CD14-positive monocyte (primary cell): ENCODE measurements at regions not wholly inside any gene's neighbourhood (a gene's known extent, or its start where the extent isn't known, plus 50 kb on each side); places are given as distances from the start of the nearest gene placed in this dataset.
"Not testable (repeated sequence)": the region's sequence is repeated elsewhere in the genome, so short reads cannot be mapped to it uniquely, and the experiment has no call there.

ENCODE experiments used
- DNase-seq, 3 donors: peaks; one replicate each; pipeline ENCODE4 v3.0.0-alpha.2; 2011 to 2022
- H2AFZ ChIP-seq: 2 replicates; pipeline ENCODE4 v1.6.0; 2012; ENCODE audit warnings: mild to moderate bottlenecking, low read depth, low read length, inconsistent platforms; ENCODE audit not compliant: insufficient read depth, poor library complexity, severe bottlenecking
- H3K27ac ChIP-seq, 2 donors: 1 replicate in 1 of 2; 2 replicates in 1 of 2; pipeline ENCODE4 v1.5.1; 2012 to 2013; ENCODE audit warnings: low read length in 2 of 2, control low read depth in 1 of 2, inconsistent platforms in 1 of 2, low read depth in 1 of 2, mild to moderate bottlenecking in 1 of 2
- H3K27me3 ChIP-seq, 2 donors: one replicate each; pipeline versions ENCODE4 v1.6.0 to v1.6.1; 2011 to 2013; ENCODE audit warnings: low read length in 2 of 2; ENCODE audit not compliant: control insufficient read depth in 2 of 2, insufficient read depth in 2 of 2
- H3K36me3 ChIP-seq, 2 donors: replicated peaks in 1 of 2; 1 replicate in 1 of 2; 2 replicates in 1 of 2; pipeline versions ENCODE4 v1.5.1 to v1.6.1; 2012 to 2013; ENCODE audit warnings: low read length in 2 of 2, control low read depth in 1 of 2, inconsistent platforms in 1 of 2, mild to moderate bottlenecking in 1 of 2; ENCODE audit not compliant: insufficient read depth in 2 of 2, control insufficient read depth in 1 of 2
- H3K4me1 ChIP-seq, 2 donors: 1 replicate in 1 of 2; 2 replicates in 1 of 2; pipeline versions ENCODE4 v1.5.1 to v1.6.1; 2012 to 2013; ENCODE audit warnings: low read length in 2 of 2, control low read depth in 1 of 2, inconsistent platforms in 1 of 2, mild to moderate bottlenecking in 1 of 2, moderate library complexity in 1 of 2; ENCODE audit not compliant: insufficient read depth in 2 of 2, control insufficient read depth in 1 of 2
- H3K4me2 ChIP-seq: replicated peaks from 2 replicates; pipeline ENCODE3; 2012; ENCODE audit warnings: low read length, moderate library complexity, mild to moderate bottlenecking; ENCODE audit not compliant: poor library complexity, severe bottlenecking; ENCODE audit errors: extremely low read depth
- H3K4me3 ChIP-seq, 3 experiments: fragments of 200-600 bp in 1 of 3; sonication (generic) in 1 of 3; replicated peaks in 1 of 3; 1 replicate in 2 of 3; 2 replicates in 1 of 3; pipeline ENCODE4 v1.5.1; 2011 to 2013; ENCODE audit warnings: low read length in 3 of 3, mild to moderate bottlenecking in 3 of 3, control low read depth in 2 of 3, low read depth in 2 of 3, inconsistent platforms in 1 of 3, moderate library complexity in 1 of 3
- H3K79me2 ChIP-seq: 2 replicates; pipeline ENCODE4 v1.6.0; 2012; ENCODE audit warnings: mild to moderate bottlenecking, control low read depth, inconsistent platforms, low read length, moderate library complexity; ENCODE audit not compliant: insufficient read depth
- H3K9ac ChIP-seq: 2 replicates; pipeline ENCODE4 v1.6.0; 2017; ENCODE audit warnings: low read length, mild to moderate bottlenecking; ENCODE audit not compliant: insufficient read depth, poor library complexity, severe bottlenecking
- H3K9me3 ChIP-seq, 2 donors: replicated peaks in 1 of 2; 1 replicate in 1 of 2; 2 replicates in 1 of 2; pipeline versions ENCODE4 v1.5.1 to v1.6.1; 2012 to 2013; ENCODE audit warnings: low read length in 2 of 2, control low read depth in 1 of 2; ENCODE audit not compliant: control insufficient read depth in 1 of 2, insufficient read depth in 1 of 2
- H4K20me1 ChIP-seq: 2 replicates; pipeline ENCODE4 v1.6.0; 2012; ENCODE audit warnings: mild to moderate bottlenecking, low read length, control low read depth, moderate library complexity; ENCODE audit not compliant: insufficient read depth
- H3K27ac Mint-ChIP-seq, 7 donors: one replicate each; pipeline ENCODE4 v1.8.0; 2020; ENCODE audit warnings: mild to moderate bottlenecking in 7 of 7, mixed read lengths in 7 of 7, moderate library complexity in 6 of 7, inconsistent platforms in 2 of 7
- H3K27me3 Mint-ChIP-seq, 3 donors: one replicate each; pipeline ENCODE4 v1.8.0; 2021 to 2022; ENCODE audit warnings: low read depth in 3 of 3, mild to moderate bottlenecking in 3 of 3, mixed read lengths in 3 of 3, moderate library complexity in 3 of 3, inconsistent platforms in 1 of 3
- H3K36me3 Mint-ChIP-seq, 2 donors: one replicate each; pipeline ENCODE4 v1.8.0; 2020; ENCODE audit warnings: mixed read lengths in 2 of 2, inconsistent platforms in 1 of 2, mild to moderate bottlenecking in 1 of 2
- H3K4me1 Mint-ChIP-seq: one replicate; pipeline ENCODE4 v1.8.0; 2020; ENCODE audit warnings: mild to moderate bottlenecking, mixed read lengths
- H3K4me3 Mint-ChIP-seq, 2 donors: one replicate each; pipeline ENCODE4 v1.8.0; 2020; ENCODE audit warnings: mild to moderate bottlenecking in 2 of 2, mixed read lengths in 2 of 2, moderate library complexity in 1 of 2
- H3K9me3 Mint-ChIP-seq, 7 donors: one replicate each; pipeline ENCODE4 v1.8.0; 2020 to 2022; ENCODE audit warnings: mixed read lengths in 7 of 7, mild to moderate bottlenecking in 6 of 7, moderate library complexity in 6 of 7, inconsistent platforms in 2 of 7
- CTCF ChIP-seq: fragments of 200-600 bp; IDR thresholded peaks from one replicate; pipeline ENCODE4 v1.8.0; 2022; ENCODE audit warnings: antibody characterized with exemption, mild to moderate bottlenecking
- WGBS: methylation state at CpG from one replicate; pipeline ENCODE4 v1.1.5; 2013; ENCODE audit warnings: missing lambda C conversion rate; ENCODE audit not compliant: insufficient coverage; 5-methylcytosine and 5-hydroxymethylcytosine counted together
- intact Hi-C, 2 donors: fragments of 100-400 bp; cut with micrococcal nuclease; formaldehyde crosslinking; loops; one replicate each; pipeline versions ENCODE4 v1.15.0 to v1.15.1; 2023

GRCh38 chr21:33967086-33967571 is 51.5 kb upstream of the ATP5PO start:
- H3K9me3 Mint-ChIP-seq = peaks cover 0 to 3% (median 0%) of the 10 kb centered on the region in 7 donors
- H2AFZ ChIP-seq = no peak overlapping the region
- DNase-seq = no peak
- no peak overlapping the region for H3K4me3 Mint-ChIP-seq
- H3K36me3 Mint-ChIP-seq = no peaks in the 10 kb centered on the region
- no peaks in the 10 kb centered on the region for H3K79me2 ChIP-seq
- peaks cover 6% of the 10 kb centered on the region for H3K4me1 Mint-ChIP-seq
- H3K27ac ChIP-seq = no peak overlapping the region
- H3K27ac Mint-ChIP-seq = no peak overlapping the region
- no peaks in the 10 kb centered on the region for H3K36me3 ChIP-seq
- no peaks in the 10 kb centered on the region for H3K9me3 ChIP-seq
- no peak overlapping the region for H3K4me3 ChIP-seq
- H3K27me3 ChIP-seq = no peaks in the 10 kb centered on the region
- no peak overlapping the region for H3K4me2 ChIP-seq
- H3K9ac ChIP-seq = no peak overlapping the region
- peaks cover 0 to 6% (median 4%) of the 10 kb centered on the region in 3 donors for H3K27me3 Mint-ChIP-seq
- TF ChIP-seq CTCF = no peak
- no peaks in the 10 kb centered on the region for H4K20me1 ChIP-seq
- H3K4me1 ChIP-seq = no peaks in the 10 kb centered on the region
- whole genome bisulfite sequencing = 100% methylated on average over 4 of the region's 5 CpGs
- intact Hi-C loops = no loop called here

GRCh38 chr21:33966324-33966949 is 50.8 kb upstream of the ATP5PO start:
- Histone ChIP-seq H3K9ac (no peak overlapping the region), H3K27ac (no peak overlapping the region), H3K36me3 (no peaks in the 10 kb centered on the region), H3K27me3 (no peaks in the 10 kb centered on the region), H3K4me1 (no peaks in the 10 kb centered on the region), H3K4me2 (no peak overlapping the region), H3K9me3 (no peaks in the 10 kb centered on the region), H2AFZ (no peak overlapping the region), H4K20me1 (no peaks in the 10 kb centered on the region), H3K4me3 (no peak overlapping the region), H3K79me2 (no peaks in the 10 kb centered on the region)
- Mint-ChIP-seq H3K27me3 (peaks cover 2 to 8% (median 4%) of the 10 kb centered on the region in 3 donors), H3K4me3 (no peak overlapping the region), H3K36me3 (no peaks in the 10 kb centered on the region), H3K27ac (no peak overlapping the region), H3K4me1 (peaks cover 6% of the 10 kb centered on the region), H3K9me3 (peaks cover 0 to 6% (median 2%) of the 10 kb centered on the region in 7 donors)
- intact Hi-C loops = no loop called here
- no peak for TF ChIP-seq CTCF
- WGBS = 50% methylated on average over 2 of the region's 4 CpGs
- no peak for DNase-seq

- H3K79me2 ChIP-seq, H3K27me3 ChIP-seq, intact Hi-C loops, H3K9me3 ChIP-seq, H2AFZ ChIP-seq, H3K9me3 Mint-ChIP-seq, H3K4me2 ChIP-seq, H3K27ac Mint-ChIP-seq, H3K4me1 Mint-ChIP-seq, H3K4me3 ChIP-seq, H3K36me3 Mint-ChIP-seq, H3K27ac ChIP-seq, DNase-seq, H4K20me1 ChIP-seq, H3K4me3 Mint-ChIP-seq, H3K27me3 Mint-ChIP-seq, H3K9ac ChIP-seq, H3K4me1 ChIP-seq, H3K36me3 ChIP-seq: not testable (repeated sequence)
- WGBS = 99% methylated on average over 8 of the region's 9 CpGs
Measured at GRCh38 chr21:33965662-33966061, 50.1 kb upstream of the ATP5PO start.
